Head of caudate nucleus (tissue), 42 donors: ENCODE measurements at regions not wholly inside any gene's neighbourhood (a gene's known extent, or its start where the extent isn't known, plus 50 kb on each side); places are given as distances from the start of the nearest gene placed in this dataset.
"Not testable (repeated sequence)": the region's sequence is repeated elsewhere in the genome, so short reads cannot be mapped to it uniquely, and the experiment has no call there.

Experiments used
- DNase-seq, 42 donors: peaks; one replicate each; pipeline versions ENCODE4 v3.0.0 to v3.0.0-alpha.2; 2020 to 2021; ENCODE audit warnings: mixed read lengths in 7 of 42
- intact Hi-C: fragments of 100-400 bp; cut with DNase I; formaldehyde crosslinking; loops from one replicate; pipeline ENCODE4 v1.15.0; 2022

GRCh38 chr7:39758234-39758970 lies 135.0 kb downstream of the RALA start:
- peak in 7 of 42 donors; percentile 11 to 34 (median 21) for DNase-seq
- intact Hi-C loops, result no loop called here

- DNase-seq, result no peak
- intact Hi-C loops, result no loop called here
These were observed 138.1 kb downstream of the RALA start for GRCh38 chr7:39761449-39761848.

GRCh38 chr7:39762466-39762865 lies 139.1 kb downstream of the RALA start:
- intact Hi-C loops, DNase-seq: not testable (repeated sequence)

GRCh38 chr7:39762881-39763280 lies 139.5 kb downstream of the RALA start:
- DNase-seq, intact Hi-C loops: not testable (repeated sequence)

GRCh38 chr7:39765833-39766232 lies 142.5 kb downstream of the RALA start:
- intact Hi-C loops, DNase-seq: not testable (repeated sequence)

GRCh38 chr7:39768439-39768838 lies 145.1 kb downstream of the RALA start:
- intact Hi-C loops, result not testable (repeated sequence)
- peak in 36 of 42 donors; percentile 10 to 84 (median 50) for DNase-seq

GRCh38 chr7:39774341-39774851 lies 151.0 kb downstream of the RALA start:
- DNase-seq, intact Hi-C loops: not testable (repeated sequence)

GRCh38 chr7:39781557-39781956 lies 158.2 kb downstream of the RALA start:
- intact Hi-C loops, DNase-seq: not testable (repeated sequence)

- intact Hi-C loops, DNase-seq: not testable (repeated sequence)
These were observed 163.1 kb downstream of the RALA start for GRCh38 chr7:39786440-39786839.

GRCh38 chr7:39791035-39791434 lies 159.0 kb upstream of the CDK13 start:
- DNase-seq, intact Hi-C loops: not testable (repeated sequence)

- DNase-seq, result peak in 2 of 42 donors; percentile 5 to 35
- intact Hi-C loops, result not testable (repeated sequence)
These were observed 158.1 kb upstream of the CDK13 start for GRCh38 chr7:39791911-39792310.

GRCh38 chr7:39793026-39793425 lies 157.0 kb upstream of the CDK13 start:
- intact Hi-C loops, DNase-seq: not testable (repeated sequence)

- intact Hi-C loops, DNase-seq: not testable (repeated sequence)
These were observed 156.2 kb upstream of the CDK13 start for GRCh38 chr7:39793851-39794250.

- intact Hi-C loops, DNase-seq: not testable (repeated sequence)
These were observed 153.1 kb upstream of the CDK13 start for GRCh38 chr7:39796947-39797346.

GRCh38 chr7:39798077-39798476 lies 152.0 kb upstream of the CDK13 start:
- intact Hi-C loops, DNase-seq: not testable (repeated sequence)

- intact Hi-C loops, result no loop called here
These were observed 141.1 kb upstream of the CDK13 start for GRCh38 chr7:39808796-39809481.

GRCh38 chr7:39810204-39810642 lies 139.8 kb upstream of the CDK13 start:
- intact Hi-C loops, result no loop called here
- no peak for DNase-seq

More at GRCh38 chr7:39808796-39809481, 141.1 kb upstream of the CDK13 start:
- no peak for DNase-seq

GRCh38 chr7:39810710-39811109 lies 139.3 kb upstream of the CDK13 start:
- no peak for DNase-seq
- intact Hi-C loops, result no loop called here

GRCh38 chr7:39811161-39811614 lies 138.9 kb upstream of the CDK13 start:
- no peak for DNase-seq
- intact Hi-C loops, result no loop called here

- DNase-seq, result no peak
- intact Hi-C loops, result no loop called here
These were observed 133.5 kb upstream of the CDK13 start for GRCh38 chr7:39816462-39817060.
